K562 (cell line): ENCODE measurements at regions not wholly inside any gene's neighbourhood (a gene's known extent, or its start where the extent isn't known, plus 50 kb on each side); places are given as distances from the start of the nearest gene placed in this dataset.

ENCODE experiments used
- ATAC-seq: fragments of 200-7000 bp; cut with Tn5 transposase; 3 replicates; pipeline ENCODE4 v1.9.1; 2020; ENCODE audit warnings: moderate library complexity
- BruUV-seq: library from RNA; stranded (reverse); fragments of 400-500 nt; replicated peaks from 2 replicates; lab custom pipeline; 2021; lab: Mats Ljungman, UMichigan
- CTCF ChIA-PET: fragments of 300-600 bp; formaldehyde crosslinking; extraction: SDS; loops from one replicate; lab custom pipeline; 2021; ENCODE audit warnings: low intra/inter-chr PET ratio; lab: Yijun Ruan, JAX
- POLR2A ChIA-PET: fragments of 300-600, 350-650 bp; sonication (Branson Sonifier 250); formaldehyde crosslinking; extraction: SDS; loops from one replicate; lab custom pipeline; 2021; ENCODE audit warnings: antibody characterized with exemption, inconsistent platforms; lab: Yijun Ruan, JAX
- DNase-seq, 4 experiments: peaks; one replicate each; pipeline versions ENCODE4 v3.0.0 to v3.0.0-alpha.2; 2011 to 2018; ENCODE audit warnings: low spot score in 3 of 4, mixed read lengths in 3 of 4; ENCODE audit errors: extremely low read depth in 1 of 4
- FAIRE-seq: peaks from 2 replicates; lab custom pipeline; 2011; peaks lifted over from hg19 to GRCh38; lab: Jason Lieb, UNC
- H2AFZ ChIP-seq: 2 replicates; pipeline ENCODE4 v1.6.0; 2011; ENCODE audit warnings: low read depth, low read length, control low read depth, inconsistent platforms
- H3K27ac ChIP-seq: fragments of 200-600 bp; 3 replicates; pipeline ENCODE4 v1.8.0; 2011; ENCODE audit warnings: low read depth, mild to moderate bottlenecking, control low read depth, inconsistent platforms, low read length, moderate library complexity, mixed read lengths; ENCODE audit errors: extremely low read depth
- H3K27me3 ChIP-seq, 2 experiments: fragments of 300-600 bp in 1 of 2; 2 replicates in 1 of 2; 3 replicates in 1 of 2; pipeline versions ENCODE4 v1.6.0 to v1.8.0; 2011; ENCODE audit warnings: inconsistent platforms in 2 of 2, low read length in 2 of 2, mild to moderate bottlenecking in 1 of 2, mixed read lengths in 1 of 2, moderate library complexity in 1 of 2; ENCODE audit not compliant: control insufficient read depth in 2 of 2, insufficient read depth in 2 of 2
- H3K36me3 ChIP-seq: fragments of 300-600 bp; 3 replicates; pipeline ENCODE4 v1.8.0; 2011; ENCODE audit warnings: mild to moderate bottlenecking, low read length, inconsistent platforms; ENCODE audit not compliant: control insufficient read depth, insufficient read depth
- H3K4me1 ChIP-seq, 2 experiments: fragments of 200-600 bp in 1 of 2; replicated peaks in 1 of 2; 2 replicates in 1 of 2; 3 replicates in 1 of 2; pipeline versions ENCODE4 v1.5.1 to v1.8.0; 2011; ENCODE audit warnings: inconsistent platforms in 2 of 2, low read length in 2 of 2, mild to moderate bottlenecking in 1 of 2, mixed read lengths in 1 of 2, moderate library complexity in 1 of 2; ENCODE audit not compliant: control insufficient read depth in 2 of 2, insufficient read depth in 2 of 2
- H3K4me2 ChIP-seq: 2 replicates; pipeline ENCODE4 v1.6.1; 2011; ENCODE audit warnings: low read length, control low read depth, inconsistent platforms, mixed read lengths; ENCODE audit not compliant: insufficient read depth
- H3K4me3 ChIP-seq: fragments of 200-600 bp; sonication (generic), shearing (Covaris generic); 2 replicates; pipeline ENCODE4 v1.5.1; 2016; ENCODE audit warnings: control low read depth, inconsistent platforms
- H3K79me2 ChIP-seq: fragments of 200-600 bp; 3 replicates; pipeline ENCODE4 v1.8.0; 2011; ENCODE audit warnings: low read length, inconsistent platforms; ENCODE audit not compliant: control insufficient read depth, insufficient read depth
- H3K9ac ChIP-seq, 2 experiments: 2 replicates each; pipeline versions ENCODE4 v1.6.0 to v1.6.1; 2011; ENCODE audit warnings: low read depth in 2 of 2, low read length in 2 of 2, control low read depth in 1 of 2, inconsistent platforms in 1 of 2, mild to moderate bottlenecking in 1 of 2, mixed read lengths in 1 of 2; ENCODE audit not compliant: insufficient read depth in 1 of 2
- H3K9me1 ChIP-seq: one replicate; pipeline ENCODE4 v1.6.0; 2011; ENCODE audit warnings: inconsistent platforms, mild to moderate bottlenecking, low read length, moderate library complexity; ENCODE audit not compliant: control insufficient read depth, insufficient read depth
- H3K9me3 ChIP-seq: replicated peaks from 2 replicates; pipeline ENCODE4 v1.5.1; 2011; ENCODE audit warnings: low read depth, low read length, inconsistent platforms; ENCODE audit not compliant: control insufficient read depth, insufficient read depth
- H4K20me1 ChIP-seq: replicated peaks from 2 replicates; pipeline ENCODE4 v1.6.1; 2011; ENCODE audit warnings: low read length, inconsistent platforms, mixed read lengths; ENCODE audit not compliant: control insufficient read depth, insufficient read depth
- ATF7 ChIP-seq: fragments of 450-650 bp; IDR thresholded peaks from 2 replicates; pipeline ENCODE4 v1.7.1; 2014; ENCODE audit warnings: mild to moderate bottlenecking, moderate library complexity
- CBX5 ChIP-seq: IDR thresholded peaks from 2 replicates; pipeline ENCODE4 v1.6.1; 2014; ENCODE audit warnings: low read depth, borderline replicate concordance
- FOXP1 ChIP-seq: sonication (generic); formaldehyde crosslinking; IDR thresholded peaks from 2 replicates; pipeline ENCODE4 v1.8.0; 2022; ENCODE audit warnings: mild to moderate bottlenecking, missing genetic modification reagents
- HMGN3 ChIP-seq: IDR thresholded peaks from 2 replicates; pipeline ENCODE4 v1.6.1; 2011; ENCODE audit warnings: borderline replicate concordance, low read depth, mild to moderate bottlenecking, mixed read lengths, low read length; ENCODE audit not compliant: insufficient read length; ENCODE audit errors: extremely low read depth
- MAZ ChIP-seq, 2 experiments: fragments of 450-650 bp in 1 of 2; sonication (generic) in 1 of 2; formaldehyde crosslinking; IDR thresholded peaks in 1 of 2; conservative IDR thresholded peaks in 1 of 2; 2 replicates each; pipeline versions ENCODE4 v1.4.0 to v1.5.0; 2020; ENCODE audit warnings: mild to moderate bottlenecking in 1 of 2, missing genetic modification reagents in 1 of 2
- NFATC3 ChIP-seq: fragments of 450-650 bp; IDR thresholded peaks from 2 replicates; pipeline ENCODE4 v1.6.1; 2017; ENCODE audit warnings: mild to moderate bottlenecking
- THAP12 ChIP-seq: fragments of 250-450 bp; sonication (Bioruptor Pico); IDR thresholded peaks from 2 replicates; pipeline ENCODE4 v1.9.0; 2021; ENCODE audit warnings: mild to moderate bottlenecking, inconsistent platforms
- WGBS: fragments of 100-300 bp; shearing (Covaris generic); methylation state at CpG from one replicate; pipeline ENCODE4 v1.1.6; 2016; ENCODE audit warnings: low coverage, mixed read lengths; ENCODE audit not compliant: insufficient coverage; ENCODE audit errors: missing lambda C conversion rate; 5-methylcytosine and 5-hydroxymethylcytosine counted together
- in situ Hi-C: fragments of 300-500 bp; cut with MboI; formaldehyde crosslinking; loops from 4 replicates; pipeline ENCODE4 v1.15.0; 2018; ENCODE audit warnings: inconsistent platforms, mixed read lengths
- intact Hi-C: fragments of 100-400 bp; cut with micrococcal nuclease; formaldehyde crosslinking; loops from 2 replicates; pipeline ENCODE4 v1.14.2; 2022
- TF ChIP-seq, protein P1 (sequence below), 2 experiments: fragments of 450-650 bp in 1 of 2; sonication (generic) in 1 of 2; formaldehyde crosslinking in 1 of 2; IDR thresholded peaks; 2 replicates each; pipeline versions ENCODE4 v1.7.1 to v1.9.0; 2016 to 2022; ENCODE audit warnings: inconsistent platforms in 1 of 2, mild to moderate bottlenecking in 1 of 2, missing genetic modification reagents in 1 of 2
- TF ChIP-seq, protein P2 (sequence below): sonication (generic); formaldehyde crosslinking; IDR thresholded peaks from 2 replicates; pipeline ENCODE4 v1.8.0; 2022; ENCODE audit warnings: mild to moderate bottlenecking, low read depth, missing genetic modification reagents

DNA sequence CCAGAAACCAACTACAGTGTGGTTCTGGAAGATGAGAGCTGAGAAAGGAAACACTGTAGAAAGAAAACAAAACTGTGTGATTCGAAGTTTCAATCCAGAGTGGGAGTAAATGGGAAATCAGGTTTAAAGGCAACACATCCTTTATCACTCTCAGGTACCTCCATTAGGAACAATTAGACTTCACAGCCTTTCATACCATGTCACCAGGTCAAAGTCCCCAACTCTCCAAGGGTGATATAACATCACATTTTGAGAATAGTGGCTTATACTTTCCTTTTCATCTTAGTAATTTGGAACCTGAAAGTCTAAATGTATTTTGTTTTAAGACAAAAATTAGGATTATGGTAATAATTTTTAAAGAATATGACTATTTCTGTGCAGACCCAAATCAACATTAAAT lies 194.9 kb upstream of the WWC1 start:
- Histone ChIP-seq H3K4me1 (no peaks in the 10 kb centered on the region), H3K36me3 (no peaks in the 10 kb centered on the region), H3K9me3 (no peaks in the 10 kb centered on the region), H3K79me2 (no peaks in the 10 kb centered on the region), H3K27me3 (no peaks in the 10 kb centered on the region), H3K9ac (no peak overlapping the region)
- intact Hi-C loops: no loop called here
- FAIRE-seq: no peak
- TF ChIP-seq, protein P1, sequence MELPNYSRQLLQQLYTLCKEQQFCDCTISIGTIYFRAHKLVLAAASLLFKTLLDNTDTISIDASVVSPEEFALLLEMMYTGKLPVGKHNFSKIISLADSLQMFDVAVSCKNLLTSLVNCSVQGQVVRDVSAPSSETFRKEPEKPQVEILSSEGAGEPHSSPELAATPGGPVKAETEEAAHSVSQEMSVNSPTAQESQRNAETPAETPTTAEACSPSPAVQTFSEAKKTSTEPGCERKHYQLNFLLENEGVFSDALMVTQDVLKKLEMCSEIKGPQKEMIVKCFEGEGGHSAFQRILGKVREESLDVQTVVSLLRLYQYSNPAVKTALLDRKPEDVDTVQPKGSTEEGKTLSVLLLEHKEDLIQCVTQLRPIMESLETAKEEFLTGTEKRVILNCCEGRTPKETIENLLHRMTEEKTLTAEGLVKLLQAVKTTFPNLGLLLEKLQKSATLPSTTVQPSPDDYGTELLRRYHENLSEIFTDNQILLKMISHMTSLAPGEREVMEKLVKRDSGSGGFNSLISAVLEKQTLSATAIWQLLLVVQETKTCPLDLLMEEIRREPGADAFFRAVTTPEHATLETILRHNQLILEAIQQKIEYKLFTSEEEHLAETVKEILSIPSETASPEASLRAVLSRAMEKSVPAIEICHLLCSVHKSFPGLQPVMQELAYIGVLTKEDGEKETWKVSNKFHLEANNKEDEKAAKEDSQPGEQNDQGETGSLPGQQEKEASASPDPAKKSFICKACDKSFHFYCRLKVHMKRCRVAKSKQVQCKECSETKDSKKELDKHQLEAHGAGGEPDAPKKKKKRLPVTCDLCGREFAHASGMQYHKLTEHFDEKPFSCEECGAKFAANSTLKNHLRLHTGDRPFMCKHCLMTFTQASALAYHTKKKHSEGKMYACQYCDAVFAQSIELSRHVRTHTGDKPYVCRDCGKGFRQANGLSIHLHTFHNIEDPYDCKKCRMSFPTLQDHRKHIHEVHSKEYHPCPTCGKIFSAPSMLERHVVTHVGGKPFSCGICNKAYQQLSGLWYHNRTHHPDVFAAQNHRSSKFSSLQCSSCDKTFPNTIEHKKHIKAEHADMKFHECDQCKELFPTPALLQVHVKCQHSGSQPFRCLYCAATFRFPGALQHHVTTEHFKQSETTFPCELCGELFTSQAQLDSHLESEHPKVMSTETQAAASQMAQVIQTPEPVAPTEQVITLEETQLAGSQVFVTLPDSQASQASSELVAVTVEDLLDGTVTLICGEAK (IDR thresholded peaks at IDR 0.05): no peak
- TF ChIP-seq, protein P1 (CRISPR knock-in tag; IDR thresholded peaks at IDR 0.05): no peak
- no peak for TF ChIP-seq NFATC3
- no peak for TF ChIP-seq HMGN3
- no peak for TF ChIP-seq CBX5
- TF ChIP-seq, protein P2, sequence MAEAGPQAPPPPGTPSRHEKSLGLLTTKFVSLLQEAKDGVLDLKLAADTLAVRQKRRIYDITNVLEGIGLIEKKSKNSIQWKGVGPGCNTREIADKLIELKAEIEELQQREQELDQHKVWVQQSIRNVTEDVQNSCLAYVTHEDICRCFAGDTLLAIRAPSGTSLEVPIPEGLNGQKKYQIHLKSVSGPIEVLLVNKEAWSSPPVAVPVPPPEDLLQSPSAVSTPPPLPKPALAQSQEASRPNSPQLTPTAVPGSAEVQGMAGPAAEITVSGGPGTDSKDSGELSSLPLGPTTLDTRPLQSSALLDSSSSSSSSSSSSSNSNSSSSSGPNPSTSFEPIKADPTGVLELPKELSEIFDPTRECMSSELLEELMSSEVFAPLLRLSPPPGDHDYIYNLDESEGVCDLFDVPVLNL (CRISPR knock-in tag): no peak
- no peak for TF ChIP-seq FOXP1
- no peak for TF ChIP-seq ATF7
- no peak for TF ChIP-seq MAZ (CRISPR knock-in tag; conservative IDR thresholded peaks at IDR 0.05 in 1 of 2, IDR thresholded peaks at IDR 0.05 in 1 of 2)
- no peak for TF ChIP-seq THAP12 (CRISPR knock-in tag)
- TF ChIP-seq, all 486 proteins: peak for 0
- POLR2A ChIA-PET: no interaction called here
- no TSS peak for BruUV-seq
- ATAC-seq (no peak), DNase-seq (no peak)
- Histone ChIP-seq H2AFZ (no peak overlapping the region), H3K27ac (no peak overlapping the region), H3K4me2 (no peak overlapping the region), H3K4me3 (no peak overlapping the region), H3K9me1 (no peaks in the 10 kb centered on the region), H4K20me1 (no peaks in the 10 kb centered on the region)
- 0% methylated on average over 1 of the region's 1 CpG for WGBS
- CTCF ChIA-PET: no interaction called here
- in situ Hi-C loops: no loop called here
